Activated naive CD8-positive, alpha-beta T cell treated with anti-CD3 and anti-CD28 coated beads, Interleukin-2, amount 50 U/mL, for 16 hours (primary cell): ENCODE measurements at regions not wholly inside any gene's neighbourhood (a gene's known extent, or its start where the extent isn't known, plus 50 kb on each side); places are given as distances from the start of the nearest gene placed in this dataset.

Source experiments
- DNase-seq: peaks from one replicate; pipeline ENCODE4 v3.0.0-alpha.2; 2020; ENCODE audit warnings: low read depth, low spot score

DNA sequence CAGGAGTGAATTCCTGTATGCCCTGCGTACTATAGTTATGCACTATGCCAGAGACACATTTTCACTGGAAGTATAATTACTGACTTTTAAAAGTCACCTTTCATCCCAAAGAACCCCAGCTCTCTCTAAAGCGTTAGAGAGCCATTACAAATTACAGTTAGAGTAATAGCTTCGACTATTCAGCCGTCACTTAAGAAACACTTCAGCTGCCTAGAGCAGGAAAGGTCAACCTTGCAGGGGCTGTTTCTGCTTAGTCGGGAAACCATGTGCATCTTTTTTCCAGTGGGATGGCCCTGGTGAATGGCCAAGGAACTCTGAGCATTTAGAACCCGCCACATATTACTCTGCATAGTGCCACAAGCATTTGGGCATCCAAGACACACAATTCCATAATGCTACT lies 235.9 kb downstream of the ARRDC4 start:
- no peak for DNase-seq

DNA sequence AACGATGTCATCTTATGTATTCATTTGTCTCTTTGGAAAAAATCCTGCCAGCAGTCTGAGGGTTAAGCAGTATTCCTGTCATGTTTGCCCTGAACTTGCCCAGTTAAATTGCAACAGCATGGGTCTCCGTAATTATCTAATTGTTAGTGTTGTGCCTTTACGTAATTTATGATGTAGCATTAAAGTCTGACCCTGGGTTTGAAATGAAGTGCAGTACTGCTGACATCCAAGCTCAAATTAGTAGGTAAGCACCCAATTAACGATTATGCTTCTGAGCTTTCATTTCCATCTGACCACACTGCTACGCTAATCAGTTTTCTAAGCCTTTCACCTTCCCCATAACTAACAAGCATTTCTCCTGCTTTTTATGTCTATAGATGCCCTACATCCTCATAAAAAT lies 241.8 kb downstream of the ARRDC4 start:
- no peak for DNase-seq

DNA sequence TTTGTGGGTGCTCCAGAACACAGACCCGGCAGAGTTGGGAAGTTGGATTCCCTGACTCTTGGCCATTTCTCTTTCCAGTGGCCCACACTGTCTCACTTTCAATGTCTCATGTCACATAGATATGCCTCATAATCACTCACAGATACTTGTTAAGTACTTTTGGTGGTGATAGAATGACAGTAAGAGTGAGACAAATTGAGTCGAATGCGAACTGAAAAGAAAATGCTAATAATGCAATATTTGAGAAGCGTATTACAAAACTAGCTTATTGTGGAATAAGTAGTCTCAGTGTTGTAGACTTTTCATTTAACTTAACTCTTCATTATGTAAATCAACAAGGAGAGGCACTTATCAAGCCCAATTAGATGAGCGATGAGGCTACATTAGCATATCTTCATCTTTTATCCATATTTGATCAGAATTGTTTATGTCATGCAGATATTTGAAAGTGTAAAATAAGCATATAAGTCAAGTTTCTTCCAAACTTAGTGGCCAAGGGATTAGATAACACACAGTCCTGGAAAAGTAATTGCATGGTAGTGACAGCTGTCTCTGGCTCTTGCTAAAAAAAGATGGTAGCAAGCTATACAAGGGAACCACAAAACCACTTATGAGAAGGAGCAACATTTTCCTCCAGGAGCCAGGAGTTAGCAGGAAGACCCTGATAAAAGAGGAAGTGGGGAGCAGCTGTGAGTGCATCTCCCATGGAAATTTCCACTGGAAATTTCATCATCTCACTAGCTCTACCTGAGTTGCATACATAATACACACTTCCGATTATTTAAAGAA lies 243.6 kb downstream of the ARRDC4 start:
- no peak for DNase-seq

DNA sequence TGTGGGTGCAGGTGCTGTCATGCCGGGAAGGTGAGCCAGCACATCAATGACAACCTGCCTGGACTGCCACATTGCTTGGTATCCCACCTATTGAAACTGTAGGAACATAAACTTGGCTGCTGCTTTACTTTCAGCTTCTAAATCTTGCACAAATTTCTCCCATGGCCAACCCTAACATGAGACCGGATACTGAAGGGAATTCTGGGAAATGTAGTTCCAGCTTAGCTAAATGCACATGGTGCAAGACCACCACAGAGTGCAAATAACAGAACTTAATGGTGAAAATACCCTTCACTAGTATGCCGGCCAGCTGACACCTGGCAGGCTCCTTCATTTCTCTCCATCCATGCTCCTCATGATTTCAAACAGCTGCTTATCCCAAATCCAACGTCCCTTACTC lies 247.4 kb downstream of the ARRDC4 start:
- DNase-seq = no peak

DNA sequence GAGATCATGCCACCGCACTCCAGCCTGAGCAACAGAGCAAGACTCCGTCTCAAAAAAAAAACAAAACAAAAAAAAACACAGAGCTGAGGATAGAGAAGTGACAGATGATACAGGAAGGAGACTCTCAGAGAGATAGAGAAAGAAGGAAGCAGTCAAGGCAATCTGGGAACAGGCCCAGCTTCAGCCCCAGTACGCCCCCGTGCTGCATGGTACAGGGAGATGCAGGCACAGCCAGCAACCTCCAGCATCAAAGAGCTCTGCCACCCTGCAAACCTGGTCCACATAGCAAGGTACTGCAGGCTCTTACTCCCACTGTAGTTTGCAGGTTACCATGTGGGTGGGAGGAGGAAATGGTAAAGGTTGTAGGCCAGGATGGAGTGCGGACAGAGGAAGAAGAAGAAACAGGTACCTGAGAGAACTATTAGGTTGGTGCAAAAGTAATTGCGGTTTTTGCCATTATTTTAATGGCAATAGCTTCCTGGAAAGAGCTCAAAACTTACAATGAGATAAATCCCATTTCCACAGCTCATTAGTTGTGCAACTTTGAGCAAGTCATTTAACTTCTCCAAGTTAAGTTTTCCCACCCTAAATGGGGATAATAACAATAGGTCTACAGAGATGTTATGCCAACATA lies 253.0 kb downstream of the ARRDC4 start:
- DNase-seq = no peak

DNA sequence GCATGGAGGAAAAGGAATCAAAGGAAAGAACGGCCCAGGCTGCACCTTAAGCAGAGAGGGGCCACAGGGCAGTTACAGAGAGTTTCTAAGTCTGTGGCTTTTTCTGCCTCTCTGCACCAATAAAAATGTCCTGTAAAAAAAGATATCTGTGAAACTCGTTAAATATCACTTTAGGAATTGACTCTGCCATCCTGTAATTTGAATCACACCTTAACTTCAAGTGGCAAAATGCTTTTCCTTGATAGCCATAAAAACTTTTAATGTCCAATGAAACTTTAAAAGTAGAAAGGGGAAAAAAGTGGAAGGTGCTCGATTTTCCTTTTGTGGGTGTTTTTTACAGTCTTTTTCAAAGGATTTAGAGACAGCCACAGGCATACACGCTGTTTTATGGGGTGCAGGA lies 255.7 kb downstream of the ARRDC4 start:
- DNase-seq = no peak

DNA sequence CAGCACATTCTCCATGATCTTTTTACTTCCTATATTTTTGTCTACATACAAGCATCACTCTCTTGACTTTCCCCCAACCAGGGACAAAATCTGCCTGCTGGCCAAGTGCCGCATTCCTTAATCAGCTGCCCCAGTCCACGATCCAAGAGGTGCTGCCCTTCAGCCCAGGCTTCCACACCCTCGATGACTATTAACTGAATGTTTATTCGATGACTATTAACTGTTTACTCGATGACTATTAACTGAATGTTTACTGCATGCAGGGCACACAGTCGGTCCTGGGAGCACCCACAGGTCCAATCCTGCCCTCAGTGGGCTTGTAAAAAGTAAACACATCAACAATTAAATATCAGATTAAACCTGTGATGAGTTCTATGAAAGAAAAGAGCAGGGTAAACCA lies 256.9 kb downstream of the ARRDC4 start:
- no peak for DNase-seq

DNA sequence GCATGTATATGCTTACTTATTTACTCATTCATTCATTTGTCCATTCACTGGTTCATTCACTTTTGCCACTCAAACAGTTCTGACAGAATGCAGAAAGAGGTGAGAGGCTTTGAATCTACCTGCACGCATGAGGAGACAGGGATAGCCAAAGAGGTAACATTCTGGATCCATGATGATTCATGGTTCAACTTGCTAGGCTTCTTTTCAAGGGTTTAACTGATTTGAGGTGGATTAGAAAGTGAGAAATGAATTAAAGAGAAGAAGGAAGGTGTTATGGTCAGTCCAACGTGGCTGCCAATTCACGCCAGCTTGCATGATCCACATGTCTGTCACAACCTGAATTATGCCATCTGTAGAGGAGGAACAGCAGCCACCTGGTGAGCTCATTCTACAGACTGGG lies 260.6 kb downstream of the ARRDC4 start:
- DNase-seq = no peak

DNA sequence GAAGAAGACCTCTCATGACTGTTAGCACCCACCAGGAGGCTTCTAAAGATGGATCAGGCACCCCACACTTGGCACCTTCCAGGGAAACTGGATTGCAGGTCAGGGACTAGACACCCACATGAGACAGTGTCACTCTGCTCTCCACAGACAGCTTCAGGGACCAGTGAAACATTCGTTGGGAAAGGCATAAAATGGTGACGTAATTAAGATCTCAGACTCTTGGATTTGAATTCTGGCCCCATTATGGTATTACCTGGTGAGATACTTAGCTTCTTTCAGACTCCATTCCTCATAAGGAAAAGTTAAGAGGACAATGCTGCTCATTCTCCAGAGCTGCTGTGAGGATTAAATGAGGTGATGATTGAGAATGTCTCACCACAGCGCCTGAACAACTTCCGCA lies 261.1 kb downstream of the ARRDC4 start:
- no peak for DNase-seq

DNA sequence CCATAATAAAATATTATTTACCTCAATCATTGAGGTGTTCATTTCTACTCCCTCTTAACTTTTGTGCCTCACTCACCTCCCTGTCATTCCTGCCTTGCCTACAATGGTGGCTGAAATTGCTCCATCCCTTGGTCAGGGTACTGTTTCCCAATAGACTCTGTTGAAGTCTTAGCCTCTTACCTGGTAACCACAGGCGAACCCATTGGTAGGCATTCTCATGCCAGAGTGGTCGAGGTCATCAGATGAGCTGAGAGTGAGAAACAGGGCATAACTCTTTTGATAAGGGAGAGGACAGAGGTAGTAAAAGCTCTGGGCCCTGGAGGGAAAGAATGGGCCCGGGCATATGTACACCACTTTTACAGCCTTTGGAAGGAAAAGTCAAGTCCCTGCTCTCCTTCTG lies 265.6 kb downstream of the ARRDC4 start:
- no peak for DNase-seq

DNA sequence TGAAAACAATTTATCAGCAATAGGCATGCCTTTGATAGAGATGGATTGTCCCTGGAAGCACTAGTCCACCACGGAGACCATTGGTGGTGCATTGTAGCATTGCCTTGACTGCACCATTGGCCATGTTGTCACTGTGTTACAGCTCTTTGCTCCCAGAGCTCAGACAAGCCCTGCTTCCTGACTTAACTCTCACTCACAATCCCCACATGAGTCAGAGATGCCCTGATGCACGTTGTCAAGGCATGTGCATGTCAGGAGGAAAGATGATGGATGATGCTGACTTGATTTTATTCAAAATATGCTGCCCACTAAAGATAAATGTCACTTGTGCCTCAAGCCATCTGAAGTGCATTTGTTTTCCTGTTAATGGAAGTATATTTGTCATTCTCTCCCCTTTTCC lies 266.1 kb downstream of the ARRDC4 start:
- no peak for DNase-seq

DNA sequence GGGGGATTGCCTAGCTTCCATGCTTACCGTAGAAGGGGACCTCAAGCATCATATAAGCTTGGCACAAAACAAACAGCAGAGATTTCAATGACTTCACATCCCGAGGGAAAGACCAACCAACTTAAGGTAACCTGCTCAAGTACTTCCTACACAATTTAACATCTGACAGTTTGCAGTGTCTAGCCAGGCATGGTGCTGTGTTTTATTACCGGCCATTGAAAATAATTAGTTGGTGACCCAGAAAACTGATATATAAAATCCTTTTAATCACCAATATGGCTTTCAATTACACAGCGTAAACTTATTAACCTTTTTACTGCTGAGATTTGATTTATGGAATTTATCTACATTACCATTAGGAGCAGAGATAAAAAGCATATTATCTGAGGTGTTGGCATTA lies 268.3 kb downstream of the ARRDC4 start:
- no peak for DNase-seq

DNA sequence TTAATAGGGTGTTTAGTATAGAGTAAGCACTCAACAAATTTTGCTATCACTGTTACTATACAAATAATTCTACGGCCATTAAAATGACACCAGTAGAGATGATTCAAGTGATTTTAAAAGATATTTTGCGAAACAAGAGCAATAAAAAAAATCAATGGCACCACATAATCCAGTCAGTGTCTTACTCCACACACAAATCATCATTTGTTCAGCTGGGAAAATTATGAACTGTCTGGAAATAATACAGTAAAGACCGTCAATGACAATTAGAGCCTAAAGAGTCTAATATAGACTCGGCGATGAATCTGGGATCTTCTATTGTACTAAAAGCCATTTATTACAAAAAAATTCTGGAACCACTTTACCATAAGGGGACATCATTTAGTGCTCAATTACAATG lies 270.5 kb downstream of the ARRDC4 start:
- no peak for DNase-seq

DNA sequence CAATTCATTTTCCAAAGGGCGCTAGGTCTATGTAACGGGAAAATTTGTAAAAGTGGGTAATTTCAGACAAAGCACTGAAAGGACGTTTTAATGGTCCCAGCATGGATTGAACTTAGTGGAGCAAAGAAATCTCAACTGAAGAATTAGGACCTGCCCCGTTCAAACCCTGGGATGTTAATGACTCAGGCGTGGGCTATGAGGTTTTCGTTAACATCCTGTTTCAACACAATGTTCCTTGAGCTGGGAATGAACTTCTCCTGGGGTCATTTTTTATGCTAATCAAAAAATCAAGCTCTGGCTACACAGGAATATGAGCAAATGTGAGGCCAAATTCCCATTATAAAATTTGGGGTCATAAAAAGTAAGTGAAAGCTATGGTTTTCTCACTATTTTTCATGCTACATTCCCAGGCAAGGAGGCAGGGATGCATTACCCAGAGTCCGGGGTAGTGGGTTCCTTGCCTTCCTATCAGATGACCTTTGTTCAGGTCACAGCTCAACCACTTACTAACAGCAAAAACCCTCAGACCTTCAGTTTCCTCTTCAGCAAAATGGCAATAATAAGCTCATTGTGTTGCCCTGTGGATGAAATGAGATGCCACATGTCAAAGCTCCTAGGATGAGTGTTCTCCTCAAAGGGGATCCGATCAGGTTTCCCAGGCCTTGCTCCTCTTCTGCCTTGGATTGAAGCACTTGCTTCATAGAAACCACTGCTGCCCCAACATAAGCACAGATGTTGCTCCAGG lies 271.4 kb downstream of the ARRDC4 start:
- no peak for DNase-seq

DNA sequence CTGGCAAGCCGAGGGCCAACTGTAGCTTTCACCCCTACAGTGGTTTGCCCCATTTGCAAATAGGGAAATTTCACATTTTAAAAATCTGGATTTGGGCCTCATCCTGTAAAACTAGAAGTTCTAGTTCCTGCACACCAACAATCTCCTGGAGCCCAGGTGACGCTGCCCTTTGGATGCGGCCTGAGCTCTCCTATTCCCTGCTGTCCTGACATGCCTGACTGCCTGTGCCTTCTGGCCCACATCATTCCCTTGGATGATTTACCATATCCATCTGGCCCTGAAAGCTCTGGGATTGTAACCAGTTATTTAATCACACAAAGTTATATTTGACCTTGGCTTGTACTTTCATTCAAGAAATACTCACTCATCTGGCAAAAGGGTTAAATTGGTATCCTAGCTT lies 272.3 kb downstream of the ARRDC4 start:
- DNase-seq = no peak

DNA sequence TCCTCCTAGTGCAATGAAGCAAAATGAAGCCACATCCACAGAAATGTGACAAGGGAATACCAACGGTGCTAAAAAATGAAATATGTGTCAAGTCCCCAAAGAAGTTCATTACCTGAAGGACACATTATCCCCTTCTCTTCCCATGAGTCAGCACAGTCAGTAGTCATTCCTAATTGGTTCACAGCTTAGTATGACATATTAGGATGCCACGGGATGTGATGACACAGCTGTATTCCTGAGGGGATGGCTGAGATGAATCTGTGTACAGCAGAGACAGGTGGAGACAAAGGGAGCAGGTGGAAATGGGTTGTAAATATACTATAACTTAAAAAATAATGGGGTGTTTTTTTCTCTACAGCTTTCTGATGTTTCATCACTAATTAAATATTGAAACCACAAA lies 273.4 kb downstream of the ARRDC4 start:
- no peak for DNase-seq

DNA sequence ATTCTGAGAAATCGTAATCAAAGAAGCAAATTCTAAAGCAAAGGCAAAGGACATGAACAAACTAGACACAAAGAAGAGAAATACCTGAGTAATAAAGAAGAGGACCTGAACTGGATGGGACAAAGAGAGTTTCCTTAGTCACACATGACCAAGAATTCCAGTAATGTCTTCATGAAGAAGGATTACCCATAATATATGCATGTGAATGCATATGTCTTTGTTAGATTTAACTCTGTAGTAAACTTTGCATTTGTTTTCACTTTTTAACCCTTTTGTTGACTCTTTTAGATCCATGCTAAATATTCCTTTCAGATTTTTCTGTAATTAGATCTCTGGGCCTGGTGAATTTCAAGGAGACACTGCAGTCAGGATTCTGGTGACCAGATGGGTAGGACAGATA lies 279.8 kb downstream of the ARRDC4 start:
- no peak for DNase-seq

DNA sequence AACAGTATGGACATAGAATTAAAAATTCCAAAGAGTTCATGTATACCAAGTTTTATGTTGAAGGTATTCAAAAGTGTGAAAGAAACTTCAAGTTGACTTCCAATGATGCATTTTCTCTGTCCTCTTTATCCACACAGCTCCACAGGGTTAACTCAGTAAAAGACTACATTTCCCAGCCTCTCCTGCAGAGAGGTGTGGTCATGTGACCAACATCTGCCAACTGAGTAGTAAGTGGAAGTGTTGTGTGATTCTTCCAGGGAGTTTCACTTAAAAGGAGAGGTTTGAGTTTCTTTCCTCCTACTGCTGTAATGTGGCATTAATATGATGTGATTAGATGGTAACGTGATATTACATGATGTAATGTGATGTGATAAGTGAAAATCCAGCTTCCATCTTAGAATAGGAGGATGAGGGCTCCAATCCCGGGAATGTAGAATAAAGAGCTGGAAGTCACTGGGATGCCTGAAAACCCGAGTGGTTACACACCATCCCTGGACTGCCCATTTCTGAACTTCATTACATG lies 280.6 kb downstream of the ARRDC4 start:
- DNase-seq = no peak

DNA sequence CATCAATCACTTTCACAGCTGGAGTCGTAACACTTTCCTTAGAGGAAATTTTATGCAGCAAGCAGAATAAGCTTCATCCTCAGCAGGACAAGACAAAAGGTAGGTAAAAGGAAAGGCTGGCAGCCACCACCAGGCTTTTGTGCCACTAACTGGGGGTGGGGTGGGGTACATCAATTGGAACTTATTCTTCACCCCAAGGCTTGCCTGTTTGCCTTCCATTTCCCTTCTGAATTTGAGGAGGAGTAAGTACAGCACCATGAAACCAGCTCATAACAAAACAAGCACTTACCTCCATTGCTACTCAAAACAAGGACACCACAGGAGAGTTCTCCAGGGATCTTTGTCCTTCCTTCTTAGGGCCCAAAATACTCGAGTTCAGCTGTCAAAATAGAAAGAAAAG lies 296.8 kb downstream of the ARRDC4 start:
- DNase-seq = no peak

DNA sequence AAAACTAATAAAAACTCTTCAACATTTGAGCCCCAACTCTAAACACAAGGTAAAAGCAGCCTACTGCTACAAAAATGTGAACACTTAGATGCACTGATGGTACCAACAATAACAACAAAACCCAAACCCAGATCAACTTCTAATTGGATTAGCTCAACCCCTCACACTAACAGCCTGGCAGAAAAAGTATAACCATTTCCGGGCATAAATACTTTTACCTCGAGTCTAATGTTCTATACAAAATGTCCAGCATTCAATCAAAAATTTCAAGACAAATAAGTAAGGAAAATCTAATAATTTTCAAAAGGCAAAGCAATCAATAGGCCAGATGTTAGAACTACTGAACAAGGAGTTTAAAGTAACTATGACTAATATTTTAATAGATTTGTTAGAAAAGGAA lies 303.3 kb downstream of the ARRDC4 start:
- DNase-seq = no peak

DNA sequence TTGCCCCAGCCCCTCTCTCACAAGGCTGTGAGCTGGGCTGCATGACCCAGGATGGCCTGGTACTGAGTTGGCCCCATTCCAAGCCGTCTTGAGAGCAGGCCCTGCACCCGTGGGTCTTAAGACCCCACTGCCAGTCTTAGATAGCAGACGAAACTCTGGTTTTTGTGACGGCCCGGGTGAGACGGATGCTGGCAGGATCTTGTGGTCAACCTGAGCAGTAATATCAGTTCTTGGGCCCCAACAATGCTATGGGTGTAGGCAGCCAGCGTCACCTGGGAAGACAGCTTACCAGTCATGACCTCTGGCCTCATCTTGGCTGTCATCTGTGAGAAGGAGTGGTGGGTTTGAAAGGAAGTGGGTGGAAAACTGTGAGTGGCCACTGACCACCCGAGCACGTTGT lies 305.8 kb downstream of the ARRDC4 start:
- DNase-seq = no peak

DNA sequence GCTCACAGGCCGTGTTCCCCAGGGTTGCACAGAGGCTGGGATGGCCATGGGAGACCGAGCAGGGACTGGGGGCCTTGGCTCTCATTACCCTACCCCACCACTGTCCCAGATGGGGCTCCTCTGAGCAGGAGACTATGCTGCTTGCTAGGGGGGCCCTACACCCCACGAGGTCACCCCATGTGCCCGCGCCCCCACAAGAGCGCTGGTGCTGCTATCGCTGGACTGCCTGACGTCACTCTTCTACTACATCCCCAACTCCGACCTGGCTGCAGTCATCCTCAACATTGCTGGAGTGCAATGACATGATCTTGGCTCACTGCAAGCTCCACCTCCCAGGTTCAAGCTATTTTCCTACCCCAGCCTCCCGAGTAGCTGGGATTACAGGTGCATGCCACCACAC lies 307.7 kb downstream of the ARRDC4 start:
- DNase-seq = no peak

DNA sequence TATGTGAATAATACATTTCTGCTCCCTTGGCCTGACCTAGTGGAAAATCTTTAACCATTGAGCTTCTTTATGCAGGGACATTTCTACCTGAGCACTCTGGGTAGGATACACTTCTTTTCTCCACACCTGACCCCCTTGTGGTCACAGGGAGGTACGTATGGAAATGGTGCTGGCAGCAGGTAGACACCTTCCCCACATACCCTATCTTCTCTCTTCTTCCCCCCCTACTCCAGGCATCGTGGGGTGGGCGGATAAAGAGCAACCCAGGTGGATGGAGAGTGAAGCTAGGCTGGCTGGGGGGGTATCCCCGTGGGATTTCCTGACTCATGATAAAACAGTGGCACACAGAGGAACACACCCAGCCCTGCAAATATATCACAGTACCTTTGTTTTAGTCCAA lies 312.1 kb downstream of the ARRDC4 start:
- no peak for DNase-seq
